Activated CD4-positive, alpha-beta T cell treated with anti-CD3 and anti-CD28 coated beads, Interleukin-2, amount 50 U/mL, for 48 hours (primary cell): ENCODE measurements at regions not wholly inside any gene's neighbourhood (a gene's known extent, or its start where the extent isn't known, plus 50 kb on each side); places are given as distances from the start of the nearest gene placed in this dataset.

Source experiments
- DNase-seq, 2 experiments: peaks; one replicate each; pipeline ENCODE4 v3.0.0-alpha.2; 2020

DNA sequence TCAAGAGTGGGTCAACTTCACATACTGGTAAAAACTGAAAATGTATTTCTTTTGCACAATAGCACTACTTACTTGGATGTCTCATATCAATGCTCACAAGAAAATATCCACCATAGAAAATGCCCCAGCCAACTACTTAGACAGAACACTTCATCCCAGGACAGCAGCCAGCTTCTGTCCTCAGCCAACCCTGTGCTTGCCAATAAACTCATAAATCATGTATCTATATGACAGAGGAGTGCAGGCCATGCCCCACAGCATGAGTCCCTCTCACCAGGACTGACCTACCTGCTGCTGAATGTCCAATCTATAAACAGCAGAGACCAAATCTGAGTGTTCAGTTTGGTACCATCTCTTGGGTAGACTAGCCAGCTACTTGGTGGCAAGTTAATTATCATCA, 179.3 kb downstream of the OMA1 start:
- no peak for DNase-seq

DNA sequence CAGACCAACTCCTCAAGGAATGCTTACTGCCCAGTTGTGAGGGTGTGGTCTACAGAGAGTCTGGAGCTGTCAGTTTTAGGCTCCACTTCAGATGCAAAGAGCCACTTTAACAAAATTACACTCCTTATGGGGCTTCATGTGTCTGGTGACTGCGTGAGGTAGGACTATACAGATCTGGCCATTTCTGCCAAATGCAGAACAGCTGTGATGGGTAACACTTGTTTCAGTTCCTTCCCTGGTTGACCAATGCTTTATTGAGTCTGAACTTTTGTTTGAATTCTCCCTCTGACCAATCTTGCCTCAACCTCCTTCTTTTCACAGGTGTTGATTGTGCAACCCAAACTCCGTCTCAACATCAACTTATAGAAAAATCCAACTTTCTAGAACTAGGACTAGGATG, 181.2 kb downstream of the OMA1 start:
- no peak for DNase-seq

DNA sequence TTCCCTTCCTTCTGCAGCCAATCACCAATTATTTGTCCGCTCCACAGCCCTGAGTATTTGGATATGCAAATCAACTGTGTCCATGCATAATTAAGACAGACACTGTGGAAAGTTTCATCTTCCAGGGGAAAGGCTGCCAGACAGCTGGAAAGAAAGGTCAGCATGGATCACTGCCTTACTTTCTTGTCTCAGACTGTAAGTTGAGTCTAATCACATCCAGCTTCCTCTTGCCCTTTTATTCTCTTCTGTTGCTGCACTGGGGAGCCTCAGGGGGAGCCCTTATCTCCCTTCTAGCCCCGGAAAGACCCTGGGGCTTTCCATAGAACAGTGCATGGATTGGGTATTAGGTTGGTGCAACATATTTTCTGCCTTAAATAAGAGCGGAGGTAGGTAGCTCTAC, 182.9 kb downstream of the OMA1 start:
- no peak for DNase-seq

DNA sequence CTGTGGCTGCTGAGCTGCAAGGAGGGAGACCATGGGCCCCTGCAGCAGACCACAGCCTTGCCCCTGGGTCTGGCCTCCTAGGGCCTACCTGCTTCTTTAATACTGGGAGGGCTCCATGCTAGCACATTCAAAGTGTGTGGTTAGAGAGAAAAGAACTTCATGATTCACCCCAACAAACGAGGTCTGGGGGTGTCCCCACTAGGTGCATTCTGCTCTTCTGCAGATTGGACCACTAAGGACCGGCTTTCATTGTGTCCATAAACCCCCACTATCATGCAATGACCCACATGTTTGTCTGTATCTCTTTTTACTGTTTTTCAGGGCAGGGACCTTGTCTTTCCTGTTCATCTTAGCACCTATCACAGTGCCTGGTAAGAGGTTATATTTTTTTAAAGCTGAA, 185.4 kb downstream of the OMA1 start:
- DNase-seq, result no peak

DNA sequence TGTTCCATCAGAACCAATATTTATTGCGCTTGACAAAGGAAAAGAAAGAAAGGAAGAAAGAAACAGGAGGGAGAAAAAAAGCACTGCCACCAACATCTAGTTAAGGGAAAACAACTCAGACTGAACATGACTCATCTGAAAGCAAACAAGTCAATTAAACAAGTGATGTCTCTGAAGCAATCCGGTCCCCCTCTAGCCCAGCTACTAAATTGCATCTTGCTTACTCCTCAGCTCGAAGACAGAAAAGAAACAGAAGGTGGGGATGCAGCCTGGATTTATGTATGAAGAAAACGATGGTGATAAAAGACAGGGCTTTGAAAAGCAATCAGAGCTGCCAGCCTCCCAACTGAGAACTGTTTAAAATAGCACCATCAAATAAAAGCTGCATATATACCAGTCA, 188.2 kb downstream of the OMA1 start:
- DNase-seq, result no peak

DNA sequence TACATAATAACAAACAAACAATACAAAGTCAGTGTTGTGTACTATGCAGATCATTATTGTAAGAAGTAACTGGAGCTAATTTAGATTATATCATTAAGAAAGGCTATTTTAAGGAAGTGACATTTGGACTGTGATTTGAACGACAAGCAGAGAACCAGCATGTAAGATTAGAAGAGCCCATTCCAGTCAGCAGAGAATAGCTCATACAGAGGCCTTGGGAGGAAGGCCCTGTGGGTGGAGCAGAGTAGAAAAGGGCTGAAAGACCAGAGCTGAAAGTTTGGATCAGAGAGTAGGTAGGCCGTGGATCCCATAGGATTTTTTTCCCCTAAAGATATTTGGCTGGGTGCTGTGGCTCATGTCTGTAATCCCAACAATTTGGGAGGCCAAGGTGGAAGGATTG, 190.1 kb downstream of the OMA1 start:
- DNase-seq, result no peak

DNA sequence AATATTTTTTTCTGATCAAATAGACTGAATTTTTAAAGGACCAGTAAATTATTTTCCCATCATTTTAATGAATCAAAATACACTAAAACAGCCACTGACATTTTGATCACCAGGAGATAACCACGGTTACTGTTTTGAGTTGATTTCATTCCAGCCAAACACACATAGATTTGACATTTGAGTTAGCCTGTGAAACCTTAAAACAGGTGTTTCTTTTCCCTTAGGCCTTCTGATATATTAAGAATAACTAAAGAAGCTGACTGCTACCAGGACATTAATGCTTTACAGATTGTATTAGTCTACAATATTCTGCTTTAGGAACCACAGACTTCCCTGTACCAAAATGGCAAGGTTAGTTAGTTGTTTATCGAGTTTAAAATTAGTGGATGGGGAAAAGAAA, 193.4 kb downstream of the OMA1 start:
- DNase-seq, result no peak

DNA sequence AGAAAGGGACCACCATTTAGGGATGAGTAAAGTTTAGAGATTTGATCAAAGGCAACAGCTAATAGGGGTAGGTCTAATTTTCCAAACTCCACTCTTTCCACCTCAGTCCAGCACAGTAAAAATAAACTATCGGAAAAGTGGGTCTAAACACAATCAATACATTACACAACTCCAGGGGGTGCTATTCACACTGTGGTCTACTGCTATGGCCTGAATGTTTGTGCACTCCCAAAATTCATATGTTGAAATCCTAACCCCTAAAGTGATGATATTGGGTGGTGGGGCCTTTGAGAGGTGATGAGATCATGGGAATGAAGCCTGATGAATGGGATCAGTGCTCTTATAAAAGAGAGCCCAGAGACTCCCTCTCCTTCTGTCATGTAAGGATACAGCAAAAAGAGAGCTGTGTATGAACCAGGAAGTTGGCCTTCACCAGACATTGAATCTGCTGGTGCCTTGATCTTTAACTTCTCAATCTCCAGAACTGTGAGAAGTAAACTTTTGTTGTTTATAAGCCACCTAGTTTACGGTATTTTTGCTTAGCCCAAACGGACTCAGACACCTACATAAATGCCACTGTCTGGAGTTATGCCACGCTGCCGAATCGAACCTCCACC, 193.9 kb downstream of the OMA1 start:
- no peak for DNase-seq

DNA sequence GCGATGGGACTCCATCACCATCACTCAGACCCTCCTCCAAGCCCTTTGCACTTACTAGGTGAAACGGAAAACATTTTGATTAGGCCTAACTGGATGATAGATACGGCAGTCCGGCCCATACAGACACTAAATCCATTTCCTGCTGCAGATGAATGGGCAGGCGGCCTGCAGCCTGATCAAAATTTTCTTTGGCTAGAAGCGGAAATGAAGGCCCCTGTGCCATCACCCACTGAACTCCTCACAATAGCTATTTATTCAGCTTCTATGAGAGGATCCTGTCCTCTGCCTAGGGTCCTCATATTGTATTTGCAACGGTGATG, 200.5 kb downstream of the OMA1 start:
- no peak for DNase-seq

DNA sequence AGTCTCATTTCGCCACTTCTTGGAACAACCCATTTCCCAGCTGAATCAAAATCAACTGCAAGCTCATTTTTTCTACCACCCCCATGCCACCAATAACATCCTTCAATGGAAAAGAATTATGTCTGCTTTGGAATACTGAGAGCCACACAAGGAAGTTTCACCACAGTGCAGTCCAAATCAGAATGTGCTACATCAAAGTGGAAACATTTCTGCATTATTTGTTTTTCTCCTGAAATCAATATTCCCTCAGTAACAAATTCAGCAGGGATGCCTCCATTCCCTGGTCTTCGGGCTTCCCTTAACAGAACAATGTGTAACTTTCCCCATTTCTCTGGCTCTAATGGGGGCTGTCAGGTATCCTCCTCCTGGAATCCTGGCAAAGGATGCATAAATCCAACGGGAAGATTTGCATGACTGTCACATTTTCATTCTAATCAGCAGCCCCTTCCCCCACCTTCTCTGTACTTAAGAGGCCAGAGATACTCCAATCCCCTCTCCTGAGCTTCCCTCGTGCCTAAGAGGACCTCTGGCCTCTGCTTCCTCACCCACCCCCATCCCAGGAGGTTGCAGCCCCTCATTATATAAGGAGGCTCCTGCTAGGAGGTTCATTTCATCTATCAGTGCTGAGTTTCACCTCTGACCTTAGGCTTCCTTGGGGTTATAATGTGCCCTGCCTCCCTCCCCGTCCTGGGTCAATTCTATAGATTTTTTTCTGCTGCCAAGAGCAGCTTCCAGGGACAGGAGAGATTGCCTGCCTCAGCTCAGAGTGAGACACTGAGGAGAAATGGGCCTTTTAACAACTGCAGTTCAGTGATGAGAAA, 201.1 kb downstream of the OMA1 start:
- no peak for DNase-seq

DNA sequence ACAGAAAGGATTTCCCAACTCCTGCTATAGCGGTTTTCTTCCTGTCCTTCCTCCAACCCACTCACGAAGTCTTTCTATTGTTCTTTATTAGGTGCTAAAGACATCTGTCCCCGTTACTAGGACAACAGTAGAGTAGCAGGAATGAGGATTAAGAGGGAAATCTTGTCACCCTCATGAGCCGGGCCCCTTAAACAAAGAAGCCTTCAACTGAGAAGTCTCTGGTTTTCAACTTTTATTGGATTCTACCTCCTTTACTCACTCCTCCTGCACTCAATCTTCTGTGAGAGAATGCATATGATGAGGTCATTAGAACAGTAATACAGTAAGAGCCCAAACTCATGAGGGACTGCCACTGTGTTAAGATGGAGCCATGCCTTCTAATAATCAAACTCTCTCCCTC, 206.3 kb downstream of the OMA1 start:
- DNase-seq, result no peak

DNA sequence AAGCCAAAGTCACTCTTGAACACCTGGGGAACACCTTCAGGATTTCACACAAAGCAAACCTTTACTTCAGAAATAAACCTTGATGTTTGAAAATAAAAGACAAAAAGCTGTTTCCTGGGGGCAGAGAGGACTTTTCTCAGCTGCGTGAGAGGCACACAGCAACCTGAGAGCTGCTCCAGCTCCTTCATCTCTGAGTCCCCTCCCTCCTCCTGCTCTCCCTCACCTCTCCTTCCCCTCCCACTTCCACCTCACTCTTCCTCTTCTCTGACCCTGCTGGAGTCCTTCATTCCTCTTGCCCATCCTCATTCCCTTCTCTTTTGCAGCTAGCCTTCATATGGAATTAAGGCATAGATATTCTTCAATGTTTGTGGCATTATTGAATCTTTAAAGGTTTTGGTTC, 208.4 kb downstream of the OMA1 start:
- DNase-seq, result no peak

DNA sequence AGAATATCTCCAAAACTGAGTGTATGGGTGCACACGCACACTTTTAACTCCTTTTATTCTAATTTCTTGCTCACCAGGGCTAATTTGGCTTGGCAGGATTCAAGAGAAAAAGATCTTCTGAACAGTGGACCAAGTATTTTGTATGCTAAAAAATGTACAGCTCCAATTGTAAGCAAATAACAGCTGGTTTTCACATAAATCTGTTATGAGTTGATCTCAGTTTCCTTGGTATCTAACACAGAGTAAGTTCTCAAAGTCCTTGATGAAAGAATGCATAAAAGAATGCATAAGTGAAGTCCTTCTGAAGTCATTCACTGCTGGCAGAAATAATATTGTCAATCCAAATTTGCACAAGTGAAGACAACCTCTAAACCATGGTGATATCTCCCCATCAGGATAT, 213.0 kb downstream of the OMA1 start:
- no peak for DNase-seq

DNA sequence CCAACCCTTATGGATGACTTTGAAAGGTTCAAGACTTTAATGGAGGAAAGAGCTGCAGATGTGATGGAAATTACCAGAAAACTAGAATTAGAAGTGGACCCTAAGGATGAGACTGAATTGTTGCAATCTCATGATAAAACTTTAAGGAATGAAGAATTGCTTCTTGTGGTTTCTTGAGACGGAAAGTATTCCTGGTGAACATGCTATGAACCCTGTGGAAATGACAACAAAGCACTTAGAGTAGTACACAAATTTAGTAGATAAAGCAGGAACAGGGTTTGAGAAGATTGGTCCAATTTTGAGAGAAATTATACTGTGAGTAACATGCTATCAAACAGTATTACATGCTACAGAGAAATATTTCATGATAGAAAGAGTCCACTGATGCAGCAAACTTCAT, 215.4 kb downstream of the OMA1 start:
- no peak for DNase-seq

DNA sequence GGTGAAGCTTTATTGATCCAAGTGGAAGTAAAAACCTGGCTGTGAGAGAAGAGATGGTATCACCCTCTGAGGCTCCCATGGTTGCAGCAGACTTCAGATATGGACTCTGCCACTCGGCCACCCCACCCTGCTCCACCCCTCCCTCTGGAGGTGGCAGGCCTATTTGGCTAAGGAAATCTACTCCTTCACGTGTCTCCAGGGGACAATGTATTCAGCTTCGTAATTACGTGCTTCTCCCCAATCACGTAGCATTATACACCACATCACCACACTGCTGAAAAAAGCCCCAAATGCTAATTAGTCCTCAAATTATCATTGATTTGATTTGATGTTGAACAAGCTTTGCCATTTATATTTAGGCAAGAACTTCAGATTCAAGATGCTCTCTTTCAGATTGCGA, 220.7 kb downstream of the OMA1 start:
- no peak for DNase-seq

DNA sequence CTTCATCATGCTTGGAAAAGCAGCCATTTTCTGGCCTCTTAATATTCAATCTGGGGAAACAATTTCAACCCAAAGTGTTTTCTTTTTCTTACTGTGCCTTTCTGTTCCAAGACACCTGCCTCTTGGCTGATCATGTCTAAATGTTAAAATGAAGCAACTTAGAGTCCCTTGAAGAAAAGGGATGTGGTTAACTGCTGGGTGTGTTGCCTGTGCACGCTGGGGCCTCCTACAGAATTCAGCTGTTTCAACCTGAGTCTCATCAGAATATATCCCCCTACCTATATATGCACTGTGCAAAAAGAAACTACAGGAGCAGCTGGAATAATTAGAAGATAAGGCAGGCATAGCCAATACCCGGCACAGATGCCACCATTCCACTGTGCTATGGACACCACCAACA, 222.0 kb downstream of the OMA1 start:
- no peak for DNase-seq

DNA sequence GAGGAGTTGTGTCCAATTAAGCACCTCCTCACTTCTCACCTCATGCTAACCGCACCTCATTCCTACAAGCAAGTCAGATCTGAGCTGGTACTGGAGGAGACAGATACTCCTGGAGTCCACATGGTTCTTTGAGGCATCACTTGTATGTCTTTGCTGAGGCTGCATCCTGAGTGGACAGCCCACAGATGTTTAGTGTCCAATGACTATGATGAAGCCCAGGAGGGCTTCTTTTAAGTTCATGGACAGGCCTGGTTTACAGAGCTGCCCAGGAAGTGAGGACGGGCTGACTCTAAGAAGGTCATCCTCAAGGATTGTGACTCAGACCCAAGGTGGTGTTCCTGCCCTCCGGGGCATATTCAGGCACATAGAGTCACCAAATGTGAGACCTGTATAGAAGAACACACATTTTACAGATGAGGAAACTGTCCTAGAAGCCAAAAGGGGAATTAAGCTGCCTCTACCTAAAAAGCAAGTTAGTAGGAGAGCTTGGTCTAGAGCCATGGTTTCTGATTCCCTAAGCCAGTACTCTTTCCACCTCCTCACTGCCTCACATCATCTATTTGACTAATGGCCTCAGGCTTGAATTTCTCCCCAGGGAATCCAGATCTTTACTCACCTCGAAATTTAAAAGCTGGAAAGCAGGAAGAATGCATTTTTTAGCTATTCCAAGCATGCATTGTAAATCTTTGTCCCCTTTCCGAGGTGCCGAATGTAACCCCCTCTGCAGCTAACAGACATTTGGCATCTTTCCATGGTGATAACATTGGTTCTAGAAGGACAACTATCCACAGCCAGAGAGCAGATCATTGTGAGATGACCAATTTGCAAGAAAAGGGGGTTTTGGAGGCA, 228.1 kb downstream of the OMA1 start:
- DNase-seq, result no peak

DNA sequence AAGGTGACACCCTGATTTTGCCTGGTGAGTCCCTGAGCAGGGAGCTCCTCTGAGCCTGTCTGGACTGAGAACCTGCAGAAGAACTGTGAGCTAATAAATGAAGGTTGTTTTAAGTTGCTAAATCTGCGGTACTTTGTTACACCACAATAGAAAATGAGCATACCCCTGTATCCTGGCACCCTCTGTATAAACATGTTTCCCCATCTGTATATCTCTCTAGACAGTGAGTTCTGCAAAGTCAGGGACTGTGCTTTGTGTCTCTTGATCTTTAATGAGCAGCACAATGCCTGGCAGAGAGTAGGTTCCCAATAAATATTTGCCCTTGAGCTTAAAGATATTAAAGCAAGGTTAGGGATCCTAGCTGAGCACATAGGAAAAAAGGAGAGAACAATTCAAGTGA, 228.8 kb downstream of the OMA1 start:
- no peak for DNase-seq

DNA sequence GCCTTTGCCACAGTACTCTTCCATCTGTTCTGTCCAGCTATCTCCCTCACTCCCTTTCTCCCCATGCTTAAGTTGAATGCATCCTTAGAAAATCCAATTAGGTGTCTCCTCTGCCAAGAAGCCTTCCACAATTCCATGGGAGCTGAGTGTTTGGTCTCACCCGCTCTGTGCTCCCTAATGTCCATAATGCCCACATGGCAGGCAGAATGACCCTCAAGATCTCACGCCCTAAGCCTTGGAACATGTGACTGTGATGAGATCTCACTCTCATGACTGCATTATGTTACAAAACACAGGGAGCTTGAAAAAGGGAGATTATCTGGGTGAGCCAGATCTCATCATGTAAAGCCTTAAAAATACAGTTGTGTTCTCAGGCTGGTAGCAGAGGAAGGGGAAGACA, 229.4 kb downstream of the OMA1 start:
- DNase-seq, result no peak

DNA sequence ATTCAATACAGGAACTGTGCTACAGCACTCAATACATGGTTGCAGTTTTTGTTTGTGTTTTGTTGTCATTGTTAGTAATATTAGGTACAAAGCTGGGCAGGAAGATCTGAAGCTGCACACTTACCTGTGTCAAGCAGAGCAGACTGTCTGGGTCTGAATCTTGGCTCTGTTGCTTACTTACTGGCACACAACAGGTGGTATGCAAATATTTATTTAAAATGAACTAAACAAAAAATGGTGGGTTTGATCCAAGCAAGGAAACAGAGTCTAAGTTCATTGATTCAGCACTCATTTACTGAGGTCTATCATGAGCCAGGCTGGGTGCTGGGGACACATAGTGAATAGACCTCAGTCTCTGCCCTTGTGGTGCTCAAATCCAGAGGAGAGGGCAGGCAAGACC, 230.4 kb downstream of the OMA1 start:
- no peak for DNase-seq

DNA sequence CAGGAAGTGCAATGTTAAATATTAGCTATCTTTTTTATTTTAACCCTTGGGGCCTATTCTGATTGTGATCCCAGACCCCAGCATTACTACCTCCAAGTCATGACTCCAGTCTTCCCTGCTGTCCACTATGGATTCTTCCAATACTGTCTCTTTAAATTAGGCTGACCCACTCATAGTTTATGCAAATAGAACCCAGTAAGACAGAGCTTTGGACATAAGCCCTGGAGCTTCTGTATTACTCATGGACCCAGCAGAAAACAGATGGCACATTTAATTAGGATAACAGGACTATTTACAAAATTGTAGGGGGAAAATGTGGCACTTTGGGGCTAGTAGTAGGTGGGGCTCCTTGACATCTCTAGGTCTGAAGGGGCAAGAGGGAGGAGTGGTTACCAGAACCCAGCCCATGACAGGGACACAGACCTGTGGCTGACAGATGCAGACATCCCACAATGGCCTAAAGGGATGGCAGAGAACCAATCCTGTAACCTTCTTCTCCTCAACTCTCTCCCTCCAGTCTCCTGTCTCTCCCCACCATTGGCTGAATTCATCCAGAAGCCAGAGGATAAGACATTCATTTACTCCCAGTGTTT, 233.5 kb downstream of the OMA1 start:
- no peak for DNase-seq

DNA sequence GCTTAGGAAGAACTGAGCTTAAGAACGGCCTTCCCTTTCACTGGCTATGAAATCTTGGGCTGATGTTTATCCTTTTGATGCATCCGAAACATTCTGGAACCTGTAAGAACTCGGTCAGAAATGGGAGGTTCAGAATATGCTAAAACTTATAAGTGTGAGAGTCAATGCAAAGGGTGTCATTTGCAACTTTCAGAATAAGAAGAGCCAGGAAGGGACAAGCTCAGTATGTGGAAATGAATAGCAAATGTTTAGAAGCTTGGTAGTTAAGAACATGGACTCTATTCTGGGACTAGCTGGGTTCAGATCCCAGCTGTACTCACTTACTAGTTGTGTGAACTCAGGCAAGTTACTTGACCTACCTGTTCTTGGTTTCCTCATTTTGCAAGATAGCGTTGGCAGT, 234.1 kb downstream of the OMA1 start:
- no peak for DNase-seq

DNA sequence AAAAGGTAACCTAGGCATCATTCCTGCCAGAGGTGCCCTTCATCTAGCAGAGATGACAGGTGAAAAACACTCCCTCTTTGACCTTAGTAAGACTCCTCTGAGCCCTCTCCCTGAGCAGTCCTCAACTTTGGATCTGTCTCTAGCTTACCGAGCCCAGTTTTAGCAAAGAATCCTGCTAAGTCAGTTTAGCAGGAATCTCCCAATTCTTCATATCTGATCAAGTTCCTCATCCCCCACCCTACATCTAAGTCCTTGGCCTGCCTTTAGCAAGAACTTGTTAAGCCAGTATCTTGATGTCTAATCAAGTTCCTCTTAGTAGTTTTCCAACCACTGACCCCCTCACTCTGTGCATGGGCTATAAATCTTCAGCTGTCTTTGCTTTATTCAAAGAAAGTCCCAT, 235.6 kb downstream of the OMA1 start:
- no peak for DNase-seq

DNA sequence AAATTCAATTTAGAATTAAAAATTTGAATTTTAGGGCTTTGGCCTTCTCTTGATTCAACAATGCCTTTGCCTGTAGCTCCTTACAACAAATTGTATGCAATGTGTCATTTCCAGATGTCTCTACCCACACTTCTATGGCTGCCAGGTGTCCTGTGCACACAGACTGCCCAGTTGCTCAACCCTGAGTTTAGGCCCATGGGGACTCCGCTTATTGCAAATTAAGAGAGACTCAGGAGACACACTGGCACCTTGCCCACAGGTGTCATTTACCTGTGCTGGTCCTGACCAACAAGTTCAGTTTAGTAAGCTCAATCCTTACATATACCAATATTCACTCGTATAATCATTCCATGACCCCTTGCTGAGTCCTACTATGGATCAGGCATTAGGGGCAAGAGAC, 236.1 kb downstream of the OMA1 start:
- DNase-seq, result no peak
